ENCODE measurements at regions not wholly inside any gene's neighbourhood (a gene's known extent, or its start where the extent isn't known, plus 50 kb on each side); places are given as distances from the start of the nearest gene placed in this dataset.

GRCh38 chrX:28042826-28043564, 61.7 kb upstream of the DCAF8L1 start:
- H3K4me1 ChIP-seq (ENCODE audit: control insufficient read depth, insufficient read depth, low read length, poor library complexity, severe bottlenecking): no peaks in the 10 kb centered on the region

GRCh38 chrX:28042260-28042659, 61.0 kb upstream of the DCAF8L1 start:
- no peaks in the 10 kb centered on the region for H3K36me3 ChIP-seq (ENCODE audit: control insufficient read depth, insufficient read depth, low read length)
- WGBS, 2 experiments (ENCODE audit: insufficient coverage in 2 of 2): 92 to 93% methylated on average over 13 of the region's 16 CpGs
- H3K9me3 ChIP-seq (ENCODE audit: control insufficient read depth, low read length): no peaks in the 10 kb centered on the region
- no peaks in the 10 kb centered on the region for H3K4me1 ChIP-seq (ENCODE audit: control insufficient read depth, insufficient read depth, low read length, poor library complexity, severe bottlenecking)
- no peak overlapping the region for H3K4me3 ChIP-seq (ENCODE audit: extremely low read depth, insufficient read depth, low read length, poor library complexity, severe bottlenecking)
- no peak overlapping the region for H3K27ac ChIP-seq (ENCODE audit: low read depth, low read length, severe bottlenecking)

More at GRCh38 chrX:28042826-28043564, 61.7 kb upstream of the DCAF8L1 start:
- no peak overlapping the region for H3K27ac ChIP-seq (ENCODE audit: low read depth, low read length, severe bottlenecking)
- WGBS, 2 experiments (ENCODE audit: insufficient coverage in 2 of 2): 93 to 96% methylated on average over 11 to 17 of the region's 27 CpGs
- no peaks in the 10 kb centered on the region for H3K9me3 ChIP-seq (ENCODE audit: control insufficient read depth, low read length)
- no peak overlapping the region for H3K4me3 ChIP-seq (ENCODE audit: extremely low read depth, insufficient read depth, low read length, poor library complexity, severe bottlenecking)
- no peaks in the 10 kb centered on the region for H3K36me3 ChIP-seq (ENCODE audit: control insufficient read depth, insufficient read depth, low read length)

- Histone ChIP-seq H3K27ac (ENCODE audit: low read depth, low read length, severe bottlenecking) (no peak overlapping the region), H3K9me3 (ENCODE audit: control insufficient read depth, low read length) (no peaks in the 10 kb centered on the region), H3K4me1 (ENCODE audit: control insufficient read depth, insufficient read depth, low read length, poor library complexity, severe bottlenecking) (no peaks in the 10 kb centered on the region), H3K4me3 (ENCODE audit: extremely low read depth, insufficient read depth, low read length, poor library complexity, severe bottlenecking) (no peak overlapping the region), H3K36me3 (ENCODE audit: control insufficient read depth, insufficient read depth, low read length) (no peaks in the 10 kb centered on the region)
- 88 to 90% methylated on average over 2 to 7 of the region's 8 CpGs for WGBS, 2 experiments (ENCODE audit: insufficient coverage in 2 of 2)
Measured at GRCh38 chrX:28039258-28039657, 58.0 kb upstream of the DCAF8L1 start.

Data from mesodermal cell (in vitro differentiated cells).